ENCODE measurements at regions not wholly inside any gene's neighbourhood (a gene's known extent, or its start where the extent isn't known, plus 50 kb on each side); places are given as distances from the start of the nearest gene placed in this dataset.

- no peak for DNase-seq
These were observed 77.2 kb upstream of the CD180 start for GRCh38 chr5:67273689-67274356.

DNA sequence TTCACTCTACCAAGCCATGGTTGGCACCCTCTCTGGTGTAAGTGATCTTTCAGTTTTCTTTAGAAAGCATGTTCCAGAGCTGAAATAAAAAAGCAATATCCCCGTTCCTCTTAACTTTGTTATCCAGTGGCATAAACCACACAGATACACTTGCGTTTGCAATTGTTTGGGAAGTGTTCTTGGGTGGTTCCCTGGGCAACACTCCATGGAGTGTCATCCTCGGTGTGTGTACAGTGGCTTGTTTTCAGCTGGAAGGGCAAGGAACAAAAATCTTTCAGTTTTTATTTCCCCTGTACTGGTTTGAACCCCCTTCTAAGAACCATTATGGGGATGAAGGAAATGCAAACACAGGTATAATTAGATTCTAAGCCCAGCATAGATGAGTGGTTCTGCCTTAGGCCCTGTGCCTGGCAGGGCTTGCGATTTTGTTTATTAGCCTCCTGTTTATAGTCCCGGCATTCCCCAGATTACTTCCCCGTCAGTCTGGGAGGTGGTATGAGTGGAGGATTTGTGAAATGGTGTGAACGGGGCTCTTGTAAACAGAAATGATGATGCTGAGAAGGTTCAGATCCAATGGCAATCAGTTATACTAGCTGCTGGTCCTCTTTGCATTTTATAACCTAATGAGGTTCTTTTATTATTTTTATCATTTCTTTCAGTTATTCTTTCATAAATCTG lies 76.0 kb upstream of the CD180 start:
- DNase-seq, result no peak

DNA sequence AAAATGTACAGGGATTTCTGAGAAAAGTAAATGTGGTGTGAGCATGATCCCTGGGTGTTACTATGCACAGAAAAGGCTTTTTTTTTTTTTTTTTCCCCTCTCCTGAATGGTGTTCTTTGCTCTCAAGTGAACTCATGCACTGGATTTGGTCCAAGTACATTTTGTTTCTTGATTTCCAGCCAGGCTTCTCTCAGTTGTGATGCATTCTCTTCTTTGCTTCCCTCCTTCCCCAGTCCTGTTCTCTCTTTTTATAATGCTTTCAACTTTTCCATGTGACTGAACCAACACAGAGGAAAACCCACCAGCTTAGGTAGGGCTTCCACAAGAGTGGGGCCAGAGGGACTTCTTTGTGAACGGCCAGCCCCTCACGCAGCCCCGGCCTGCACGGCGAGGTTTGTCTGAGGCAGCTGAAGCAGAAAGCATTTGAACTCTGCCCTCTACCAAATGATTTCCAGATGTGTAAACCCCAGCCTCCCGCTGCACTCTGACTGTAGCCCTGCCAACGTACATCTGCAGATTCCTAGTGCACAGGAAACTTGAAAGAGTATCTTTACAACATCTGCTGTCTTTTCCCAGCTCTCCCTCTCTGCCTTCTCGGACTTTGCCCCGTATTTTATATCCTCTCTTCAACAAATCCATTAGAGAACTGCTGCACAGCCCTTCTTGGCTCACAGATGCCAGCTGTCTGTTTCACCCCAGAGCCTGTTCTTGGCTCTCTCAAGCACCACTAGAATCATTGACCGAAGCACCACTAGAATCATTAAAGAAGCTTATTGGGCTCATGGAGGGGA lies 71.8 kb upstream of the CD180 start:
- no peak for DNase-seq

DNA sequence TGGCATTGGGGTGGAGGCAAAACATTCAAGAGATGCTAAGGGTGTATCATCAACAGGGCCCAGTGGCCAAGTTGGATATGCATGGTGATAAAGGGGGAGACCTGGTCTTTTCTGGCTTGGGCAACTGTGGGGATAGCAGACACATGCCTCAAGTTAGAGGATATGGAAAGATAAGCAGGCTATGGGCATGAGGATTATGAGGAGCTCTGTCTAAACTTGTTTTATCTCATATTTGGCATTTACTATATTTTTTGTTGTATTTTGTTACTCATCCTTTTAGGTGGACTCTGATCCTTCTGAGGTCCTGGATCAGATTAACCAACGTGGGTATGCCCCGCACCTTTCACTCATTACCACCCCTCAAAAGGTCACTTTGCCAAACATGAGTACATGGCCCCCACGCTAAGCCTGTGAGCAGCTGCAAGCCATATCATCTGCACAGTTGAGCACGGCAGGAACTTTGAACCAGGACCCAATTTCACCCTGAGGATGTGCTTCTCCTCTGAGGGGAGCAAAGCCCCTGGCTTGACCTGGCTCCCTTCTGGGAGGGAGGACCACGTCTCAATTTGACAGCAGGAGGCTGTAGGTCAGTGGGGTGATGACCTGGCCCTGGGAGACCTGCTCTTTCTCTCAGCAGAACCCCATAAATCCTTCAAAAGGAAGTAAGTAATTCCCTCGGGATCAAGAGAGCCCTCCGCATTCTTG lies 71.1 kb upstream of the CD180 start:
- no peak for DNase-seq

DNA sequence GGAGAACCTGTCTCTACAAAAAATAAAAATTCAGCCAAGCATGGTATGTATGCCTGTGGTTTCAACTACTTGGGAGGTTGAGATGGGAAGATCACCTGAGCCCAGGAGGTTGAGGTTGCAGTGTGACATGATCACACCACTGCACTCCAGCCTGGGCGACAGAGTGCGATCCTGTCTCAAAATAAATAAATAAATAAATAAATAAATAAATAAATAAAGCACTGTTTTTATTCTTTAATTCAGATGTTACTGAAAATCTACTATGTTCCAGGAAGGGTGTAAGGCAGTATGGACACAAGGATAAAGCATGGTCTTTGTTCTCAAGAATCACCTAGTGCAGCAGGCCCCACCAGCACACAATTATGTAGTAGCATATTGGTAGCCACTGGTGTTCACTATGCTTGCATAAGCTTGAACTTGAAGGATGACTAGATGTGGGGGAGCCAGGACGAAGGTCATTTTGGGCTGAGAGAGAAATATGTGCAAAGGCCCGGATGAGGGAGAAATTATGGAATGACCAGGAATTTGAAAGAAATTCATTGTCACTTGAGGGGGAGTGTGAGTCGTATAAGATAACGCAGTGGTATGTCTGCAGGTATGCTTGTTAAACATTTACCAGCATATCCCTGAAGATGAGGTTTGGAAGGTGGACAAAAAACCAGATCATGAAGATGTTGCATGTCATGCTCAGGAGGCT lies 70.2 kb upstream of the CD180 start:
- DNase-seq, result no peak

GRCh38 chr5:67265951-67266350 lies 69.4 kb upstream of the CD180 start:
- no peak for DNase-seq

DNA sequence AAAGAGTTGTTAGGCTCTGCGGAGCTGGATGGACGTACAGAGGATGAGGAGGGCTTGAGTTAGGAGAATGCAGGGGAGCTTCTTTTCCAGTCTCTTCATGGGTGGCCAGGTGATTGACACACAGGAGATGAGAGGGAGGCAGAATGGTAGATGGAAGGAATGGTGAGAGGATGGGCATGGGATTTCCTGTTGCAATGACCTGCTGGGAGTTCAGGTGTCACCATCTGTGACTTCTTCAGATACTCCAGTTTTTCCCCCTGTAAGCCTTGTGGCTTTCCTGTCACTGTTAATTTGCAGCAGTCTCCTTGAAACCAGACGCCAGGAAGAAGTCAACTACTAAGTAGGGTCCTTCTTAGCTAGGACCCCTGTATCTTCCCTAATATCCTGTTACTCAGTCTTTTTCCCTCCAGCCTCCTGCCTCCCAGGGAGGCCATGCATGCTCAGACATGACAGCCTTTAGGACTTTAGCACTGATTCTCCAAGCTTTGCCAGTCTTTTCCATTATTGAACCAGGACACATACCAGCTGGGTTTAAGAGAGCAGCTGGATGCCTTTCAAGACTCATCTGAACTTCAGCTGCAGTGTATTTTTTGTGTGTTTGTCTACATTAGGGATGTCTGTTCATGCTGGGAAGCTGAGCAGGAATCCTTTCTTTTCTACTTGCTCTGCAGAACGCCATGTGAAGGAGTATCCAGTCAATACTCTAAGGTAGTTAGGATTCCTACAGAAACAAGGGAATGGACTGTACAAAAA lies 67.2 kb upstream of the CD180 start:
- no peak for DNase-seq

DNA sequence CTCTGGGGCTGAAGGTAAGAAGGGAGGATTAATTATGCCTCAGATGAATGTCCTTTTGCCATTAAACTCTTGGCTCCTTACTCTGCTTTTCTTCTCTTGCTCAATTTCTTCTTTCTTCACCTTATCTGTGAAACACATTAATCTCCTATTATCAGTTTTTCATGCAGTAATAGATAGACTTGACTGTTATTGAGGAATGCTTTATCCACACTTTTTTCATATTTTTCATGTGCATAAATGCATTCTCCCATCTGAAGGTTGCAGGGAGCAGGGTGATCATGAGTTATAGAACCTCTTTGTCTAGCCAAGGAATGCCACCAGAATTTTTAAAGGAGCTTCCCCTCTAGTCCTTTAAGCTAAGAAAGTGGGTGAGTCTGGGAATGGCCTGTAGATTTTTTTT lies 66.4 kb upstream of the CD180 start:
- DNase-seq, result no peak

- DNase-seq, result no peak
These were observed 65.6 kb upstream of the CD180 start for GRCh38 chr5:67262206-67262605.

DNA sequence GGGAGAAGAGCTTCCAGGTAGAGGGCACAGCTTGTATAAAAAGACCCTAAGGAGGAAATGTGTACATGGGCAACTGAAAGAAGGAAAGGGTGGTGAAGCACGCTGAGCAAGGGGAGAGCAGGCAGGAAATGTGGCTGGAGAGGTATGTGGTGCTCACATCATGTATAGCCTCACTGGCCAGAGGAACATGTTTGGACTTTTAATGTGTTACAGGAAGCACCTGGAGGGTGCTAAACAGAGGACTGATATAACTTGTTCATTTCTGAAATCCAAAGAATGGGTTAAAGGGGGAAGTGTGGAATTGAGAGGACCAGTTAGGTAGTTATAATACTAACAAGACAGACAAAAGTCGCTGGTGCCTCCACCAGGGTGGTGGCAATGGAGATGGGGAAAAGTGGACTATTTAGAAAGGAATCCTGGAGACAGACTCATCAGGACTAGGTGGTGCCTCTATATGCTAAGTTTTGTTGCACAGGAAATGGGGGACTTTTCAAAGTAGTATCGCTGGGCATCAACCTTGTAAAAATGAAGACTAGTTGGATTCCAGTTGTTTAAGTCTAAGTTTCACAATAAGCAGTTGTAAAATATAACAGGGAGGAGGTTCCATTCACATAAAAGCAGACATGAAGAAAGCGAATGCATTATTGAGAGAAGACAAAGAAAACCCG lies 63.1 kb upstream of the CD180 start:
- DNase-seq, result no peak

- DNase-seq, result no peak
These were observed 60.9 kb upstream of the CD180 start for GRCh38 chr5:67257500-67257899.

DNA sequence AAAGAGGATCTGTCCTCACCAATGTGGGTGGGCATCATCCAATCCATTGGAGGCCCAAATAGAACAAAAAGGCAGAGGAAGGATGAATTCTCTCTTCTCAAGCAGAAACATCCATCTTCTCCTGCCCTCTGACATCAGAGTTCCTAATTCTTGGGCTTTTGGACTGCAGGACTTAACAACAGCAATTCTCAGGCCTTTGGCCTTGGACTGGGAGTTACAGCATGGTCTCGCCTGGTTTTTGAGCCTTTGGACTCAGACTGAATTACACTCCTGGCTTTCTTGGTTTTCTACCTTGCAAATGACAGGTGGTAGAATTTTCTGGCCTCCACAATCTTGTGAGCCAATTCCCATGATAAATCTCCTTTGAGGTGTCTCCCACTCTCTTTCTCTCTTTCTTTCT lies 60.5 kb upstream of the CD180 start:
- DNase-seq, result no peak

DNA sequence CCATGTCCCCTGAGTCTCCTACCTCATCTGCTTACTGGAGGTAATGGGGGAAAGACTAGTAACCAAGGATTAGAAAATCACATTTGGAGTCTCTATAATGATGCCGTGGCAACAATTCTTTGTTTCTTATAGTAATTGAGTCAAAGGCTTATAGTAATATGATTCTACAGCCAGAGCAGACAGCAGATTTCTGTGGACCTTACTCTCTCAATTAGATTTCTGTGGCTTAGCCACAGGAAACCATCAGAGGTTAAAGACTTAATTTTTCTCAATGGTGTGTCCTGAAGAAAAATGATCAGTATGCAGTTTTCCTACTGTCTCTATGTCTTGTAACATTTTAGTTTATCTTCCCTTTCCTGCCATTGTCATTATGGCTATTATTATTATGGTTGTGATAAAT lies 59.3 kb upstream of the CD180 start:
- no peak for DNase-seq

- no peak for DNase-seq
These were observed 57.3 kb upstream of the CD180 start for GRCh38 chr5:67253911-67254310.

GRCh38 chr5:67249590-67249895 lies 52.9 kb upstream of the CD180 start:
- DNase-seq, result no peak

GRCh38 chr5:67248703-67249589 lies 52.3 kb upstream of the CD180 start:
- no peak for DNase-seq

DNA sequence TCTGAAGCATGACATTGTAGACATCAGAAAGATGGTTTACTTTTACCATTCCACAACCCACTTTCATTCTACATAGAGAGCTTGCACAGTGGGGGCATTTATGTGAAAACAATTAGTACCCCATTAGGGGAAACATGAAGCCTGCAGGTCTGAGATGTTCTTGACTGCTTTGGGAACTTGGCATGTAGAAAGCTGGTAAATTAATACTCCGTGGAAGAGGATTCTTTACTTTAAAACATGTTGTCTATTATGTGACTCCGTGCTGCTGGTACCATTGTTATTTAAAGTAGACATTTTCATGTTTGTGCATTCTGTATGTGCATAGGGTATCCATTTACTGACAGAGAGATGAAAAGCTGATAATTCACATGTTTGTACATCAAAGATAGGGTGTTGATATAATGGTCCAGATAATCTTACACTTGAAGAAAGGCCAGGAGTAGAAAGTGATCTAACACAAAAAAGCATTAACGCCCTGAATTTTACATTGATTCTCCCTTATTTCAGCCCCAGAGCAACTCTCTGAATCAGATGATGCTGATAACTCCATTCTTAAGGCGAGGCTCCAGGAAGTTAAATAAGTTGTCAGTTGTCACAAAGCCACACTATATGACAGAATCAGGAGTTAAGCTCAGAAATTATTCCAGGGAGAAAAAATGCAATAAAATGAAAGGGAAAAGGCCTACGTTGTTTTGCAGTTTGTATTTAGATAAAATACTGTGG lies 50.1 kb upstream of the CD180 start:
- no peak for DNase-seq

All from DMS153 (cell line).